Gastrocnemius medialis (tissue), 4 donors: ENCODE measurements at regions not wholly inside any gene's neighbourhood (a gene's known extent, or its start where the extent isn't known, plus 50 kb on each side); places are given as distances from the start of the nearest gene placed in this dataset.

Source experiments
- POLR2A ChIP-seq, 2 donors: fragments of 450-650 bp; IDR thresholded peaks; one replicate each; pipeline ENCODE4 v1.6.1; 2017; ENCODE audit warnings: antibody characterized with exemption in 2 of 2, mild to moderate bottlenecking in 2 of 2, moderate library complexity in 2 of 2
- TF ChIP-seq, protein P1 (sequence below), 5 experiments: fragments of 450-650 bp in 3 of 5; fragments of 200-600 bp in 2 of 5; sonication (generic) in 2 of 5; IDR thresholded peaks in 4 of 5; conservative IDR thresholded peaks in 1 of 5; 1 replicate in 4 of 5; 2 replicates in 1 of 5; pipeline ENCODE4 v1.5.1; 2016 to 2019; ENCODE audit warnings: antibody characterized with exemption in 5 of 5, mild to moderate bottlenecking in 3 of 5, moderate library complexity in 3 of 5

GRCh38 chr6:23505026-23505425, 621.0 kb upstream of the NRSN1 start:
- TF ChIP-seq, protein P1, sequence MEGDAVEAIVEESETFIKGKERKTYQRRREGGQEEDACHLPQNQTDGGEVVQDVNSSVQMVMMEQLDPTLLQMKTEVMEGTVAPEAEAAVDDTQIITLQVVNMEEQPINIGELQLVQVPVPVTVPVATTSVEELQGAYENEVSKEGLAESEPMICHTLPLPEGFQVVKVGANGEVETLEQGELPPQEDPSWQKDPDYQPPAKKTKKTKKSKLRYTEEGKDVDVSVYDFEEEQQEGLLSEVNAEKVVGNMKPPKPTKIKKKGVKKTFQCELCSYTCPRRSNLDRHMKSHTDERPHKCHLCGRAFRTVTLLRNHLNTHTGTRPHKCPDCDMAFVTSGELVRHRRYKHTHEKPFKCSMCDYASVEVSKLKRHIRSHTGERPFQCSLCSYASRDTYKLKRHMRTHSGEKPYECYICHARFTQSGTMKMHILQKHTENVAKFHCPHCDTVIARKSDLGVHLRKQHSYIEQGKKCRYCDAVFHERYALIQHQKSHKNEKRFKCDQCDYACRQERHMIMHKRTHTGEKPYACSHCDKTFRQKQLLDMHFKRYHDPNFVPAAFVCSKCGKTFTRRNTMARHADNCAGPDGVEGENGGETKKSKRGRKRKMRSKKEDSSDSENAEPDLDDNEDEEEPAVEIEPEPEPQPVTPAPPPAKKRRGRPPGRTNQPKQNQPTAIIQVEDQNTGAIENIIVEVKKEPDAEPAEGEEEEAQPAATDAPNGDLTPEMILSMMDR (IDR thresholded peaks at IDR 0.05 in 4 of 5, conservative IDR thresholded peaks at IDR 0.05 in 1 of 5): no peak
- no peak for TF ChIP-seq POLR2A (IDR thresholded peaks at IDR 0.05)
